Non-pigmented ciliary epithelial cell (primary cell): ENCODE measurements at regions not wholly inside any gene's neighbourhood (a gene's known extent, or its start where the extent isn't known, plus 50 kb on each side); places are given as distances from the start of the nearest gene placed in this dataset.
"Not testable (repeated sequence)": the region's sequence is repeated elsewhere in the genome, so short reads cannot be mapped to it uniquely, and the experiment has no call there.

ENCODE experiments used
- DNase-seq: peaks from one replicate; pipeline ENCODE4 v3.0.0-alpha.2; 2010; ENCODE audit warnings: low read depth

- no peak for DNase-seq
Measured at GRCh38 chr11:70894566-70895365, 357.6 kb downstream of the SHANK2 start.

GRCh38 chr11:70895366-70895670 is 357.1 kb downstream of the SHANK2 start:
- no peak for DNase-seq

- DNase-seq = no peak
Measured at GRCh38 chr11:70897429-70897828, 354.9 kb downstream of the SHANK2 start.

- no peak for DNase-seq
Measured at GRCh38 chr11:70899616-70900015, 352.8 kb downstream of the SHANK2 start.

- DNase-seq = no peak
Measured at GRCh38 chr11:70900540-70900939, 351.8 kb downstream of the SHANK2 start.

- DNase-seq = no peak
Measured at GRCh38 chr11:70901951-70902521, 350.3 kb downstream of the SHANK2 start.

GRCh38 chr11:70903229-70903628 is 349.1 kb downstream of the SHANK2 start:
- not testable (repeated sequence) for DNase-seq

GRCh38 chr11:70906101-70906500 is 346.3 kb downstream of the SHANK2 start:
- no peak for DNase-seq

- DNase-seq = no peak
Measured at GRCh38 chr11:70908223-70908622, 344.2 kb downstream of the SHANK2 start.

GRCh38 chr11:70910835-70911234 is 341.5 kb downstream of the SHANK2 start:
- DNase-seq = no peak

GRCh38 chr11:70912226-70912840 is 340.0 kb downstream of the SHANK2 start:
- no peak for DNase-seq

- DNase-seq = no peak
Measured at GRCh38 chr11:70913715-70914231, 338.6 kb downstream of the SHANK2 start.

GRCh38 chr11:70914496-70914895 is 337.9 kb downstream of the SHANK2 start:
- no peak for DNase-seq

- no peak for DNase-seq
Measured at GRCh38 chr11:70915158-70915985, 337.0 kb downstream of the SHANK2 start.

GRCh38 chr11:70916351-70916750 is 336.0 kb downstream of the SHANK2 start:
- no peak for DNase-seq

- no peak for DNase-seq
Measured at GRCh38 chr11:70918242-70918641, 334.1 kb downstream of the SHANK2 start.

GRCh38 chr11:70921804-70922203 is 330.6 kb downstream of the SHANK2 start:
- no peak for DNase-seq

- no peak for DNase-seq
Measured at GRCh38 chr11:70924108-70924507, 328.3 kb downstream of the SHANK2 start.

GRCh38 chr11:70925238-70925637 is 327.1 kb downstream of the SHANK2 start:
- no peak for DNase-seq

GRCh38 chr11:70926543-70927201 is 325.7 kb downstream of the SHANK2 start:
- no peak for DNase-seq

GRCh38 chr11:70928854-70929598 is 323.4 kb downstream of the SHANK2 start:
- no peak for DNase-seq
